Spinal cord (tissue), 9 donors: ENCODE measurements at regions not wholly inside any gene's neighbourhood (a gene's known extent, or its start where the extent isn't known, plus 50 kb on each side); places are given as distances from the start of the nearest gene placed in this dataset.

Experiments
- DNase-seq, 6 donors: peaks; one replicate each; pipeline versions ENCODE4 v3.0.0 to v3.0.0-alpha.2; 2013 to 2015; ENCODE audit warnings: low spot score in 6 of 6, low read depth in 4 of 6
- H3K27ac ChIP-seq: one replicate; pipeline ENCODE4 v1.5.1; 2013; ENCODE audit warnings: low read depth, low read length, control low read depth
- H3K27me3 ChIP-seq: one replicate; pipeline ENCODE4 v1.6.1; 2013; ENCODE audit warnings: low read length; ENCODE audit not compliant: control insufficient read depth, insufficient read depth
- H3K36me3 ChIP-seq: one replicate; pipeline ENCODE4 v1.6.1; 2013; ENCODE audit warnings: low read length; ENCODE audit not compliant: control insufficient read depth, insufficient read depth
- H3K4me1 ChIP-seq: one replicate; pipeline ENCODE4 v1.6.1; 2013; ENCODE audit warnings: low read length; ENCODE audit not compliant: control insufficient read depth, insufficient read depth
- H3K4me3 ChIP-seq: one replicate; pipeline ENCODE4 v1.5.1; 2013; ENCODE audit warnings: low read depth, low read length, control low read depth
- H3K9me3 ChIP-seq: one replicate; pipeline ENCODE4 v1.6.1; 2013; ENCODE audit warnings: low read length; ENCODE audit not compliant: control insufficient read depth, insufficient read depth
- WGBS: methylation state at CpG from one replicate; pipeline ENCODE4 v1.1.5; 2013; ENCODE audit warnings: missing lambda C conversion rate; ENCODE audit not compliant: insufficient coverage; 5-methylcytosine and 5-hydroxymethylcytosine counted together
- donor health status: healthy.

GRCh38 chr20:50379991-50380696 is 130.0 kb upstream of the PTPN1 start:
- H3K9me3 ChIP-seq, result no peaks in the 10 kb centered on the region
- H3K27me3 ChIP-seq, result no peaks in the 10 kb centered on the region
- WGBS, result 90% methylated on average over 13 of the region's 16 CpGs
- no peak overlapping the region for H3K4me3 ChIP-seq
- DNase-seq, result no peak
- H3K36me3 ChIP-seq, result no peaks in the 10 kb centered on the region
- no peak overlapping the region for H3K27ac ChIP-seq
- peaks cover 17% of the 10 kb centered on the region for H3K4me1 ChIP-seq

GRCh38 chr20:50380697-50381040 is 129.5 kb upstream of the PTPN1 start:
- H3K4me3 ChIP-seq, result no peak overlapping the region
- WGBS, result 53% methylated on average over 4 of the region's 5 CpGs

GRCh38 chr20:50381075-50381732 is 129.0 kb upstream of the PTPN1 start:
- no peak overlapping the region for H3K4me3 ChIP-seq
- H3K36me3 ChIP-seq, result no peaks in the 10 kb centered on the region
- no peaks in the 10 kb centered on the region for H3K27me3 ChIP-seq
- H3K27ac ChIP-seq, result no peak overlapping the region
- H3K4me1 ChIP-seq, result peaks cover 17% of the 10 kb centered on the region
- no peak for DNase-seq
- WGBS, result 76% methylated on average over 4 of the region's 7 CpGs
- H3K9me3 ChIP-seq, result no peaks in the 10 kb centered on the region

More at GRCh38 chr20:50380697-50381040, 129.5 kb upstream of the PTPN1 start:
- Histone ChIP-seq H3K9me3 (no peaks in the 10 kb centered on the region), H3K4me1 (peaks cover 17% of the 10 kb centered on the region), H3K27ac (no peak overlapping the region), H3K36me3 (no peaks in the 10 kb centered on the region), H3K27me3 (no peaks in the 10 kb centered on the region)
- DNase-seq, result no peak

- H3K27me3 ChIP-seq, result no peaks in the 10 kb centered on the region
- WGBS, result 68% methylated on average over 11 of the region's 13 CpGs
- H3K4me3 ChIP-seq, result no peak overlapping the region
- H3K4me1 ChIP-seq, result peaks cover 17% of the 10 kb centered on the region
- H3K9me3 ChIP-seq, result no peaks in the 10 kb centered on the region
- DNase-seq, result no peak
- no peaks in the 10 kb centered on the region for H3K36me3 ChIP-seq
- H3K27ac ChIP-seq, result no peak overlapping the region
Observed at GRCh38 chr20:50381771-50382593, 128.2 kb upstream of the PTPN1 start.

GRCh38 chr20:50385733-50386640 is 124.2 kb upstream of the PTPN1 start:
- Histone ChIP-seq H3K27me3 (no peaks in the 10 kb centered on the region), H3K27ac (no peak overlapping the region), H3K9me3 (no peaks in the 10 kb centered on the region), H3K4me3 (no peak overlapping the region), H3K36me3 (no peaks in the 10 kb centered on the region), H3K4me1 (peaks cover 11% of the 10 kb centered on the region)
- 89% methylated on average over 11 of the region's 22 CpGs for WGBS
- no peak for DNase-seq

- WGBS, result no CpG with 5 or more reads among the region's 6 CpGs
- Histone ChIP-seq H3K4me1 (peaks cover 11% of the 10 kb centered on the region), H3K27ac (no peak overlapping the region), H3K27me3 (no peaks in the 10 kb centered on the region), H3K4me3 (no peak overlapping the region), H3K9me3 (no peaks in the 10 kb centered on the region), H3K36me3 (no peaks in the 10 kb centered on the region)
- no peak for DNase-seq
Observed at GRCh38 chr20:50386641-50386960, 123.6 kb upstream of the PTPN1 start.

GRCh38 chr20:50387218-50387995 is 122.8 kb upstream of the PTPN1 start:
- DNase-seq, result no peak
- Histone ChIP-seq H3K27ac (no peak overlapping the region), H3K9me3 (no peaks in the 10 kb centered on the region), H3K36me3 (no peaks in the 10 kb centered on the region), H3K4me1 (peaks cover 11% of the 10 kb centered on the region), H3K4me3 (no peak overlapping the region), H3K27me3 (no peaks in the 10 kb centered on the region)
- WGBS, result 87% methylated on average over 15 of the region's 21 CpGs

GRCh38 chr20:50387996-50388332 is 122.2 kb upstream of the PTPN1 start:
- H3K4me1 ChIP-seq, result peaks cover 11% of the 10 kb centered on the region
- no peaks in the 10 kb centered on the region for H3K27me3 ChIP-seq
- no peak overlapping the region for H3K27ac ChIP-seq
- H3K4me3 ChIP-seq, result no peak overlapping the region
- DNase-seq, result no peak
- 60% methylated on average over 6 of the region's 6 CpGs for WGBS
- no peaks in the 10 kb centered on the region for H3K36me3 ChIP-seq
- no peaks in the 10 kb centered on the region for H3K9me3 ChIP-seq
